ENCODE measurements at regions not wholly inside any gene's neighbourhood (a gene's known extent, or its start where the extent isn't known, plus 50 kb on each side); places are given as distances from the start of the nearest gene placed in this dataset.

GRCh38 chr9:1877951-1878350 is 137.2 kb upstream of the SMARCA2 start:
- TF ChIP-seq EZH2 (IDR thresholded peaks at IDR 0.05; ENCODE audit: borderline replicate concordance, low read length) (no peak), CTCF (conservative IDR thresholded peaks at IDR 0.05 in 1 of 2, IDR thresholded peaks at IDR 0.05 in 1 of 2; ENCODE audit: extremely low read depth in 1 of 2, insufficient read depth in 1 of 2, low read depth in 1 of 2, low read length in 2 of 2) (no peak)

Data from mammary epithelial cell (primary cell).